ENCODE measurements at regions not wholly inside any gene's neighbourhood (a gene's known extent, or its start where the extent isn't known, plus 50 kb on each side); places are given as distances from the start of the nearest gene placed in this dataset.

GRCh38 chr2:79292239-79292957 lies 132.8 kb upstream of the REG3A start (continued):
- TF ChIP-seq CSDC2 (CRISPR knock-in tag; IDR thresholded peaks at IDR 0.05), result no peak
- no peak for TF ChIP-seq TCF4 (CRISPR knock-in tag; IDR thresholded peaks at IDR 0.05; ENCODE audit: borderline replicate concordance)
- no peak for TF ChIP-seq PPARA (CRISPR knock-in tag; IDR thresholded peaks at IDR 0.05; ENCODE audit: borderline replicate concordance)

GRCh38 chr2:79275863-79276262 lies 116.3 kb upstream of the REG3A start:
- TF ChIP-seq GLIS3 (CRISPR knock-in tag; IDR thresholded peaks at IDR 0.05), result no peak
- TF ChIP-seq, protein P1, sequence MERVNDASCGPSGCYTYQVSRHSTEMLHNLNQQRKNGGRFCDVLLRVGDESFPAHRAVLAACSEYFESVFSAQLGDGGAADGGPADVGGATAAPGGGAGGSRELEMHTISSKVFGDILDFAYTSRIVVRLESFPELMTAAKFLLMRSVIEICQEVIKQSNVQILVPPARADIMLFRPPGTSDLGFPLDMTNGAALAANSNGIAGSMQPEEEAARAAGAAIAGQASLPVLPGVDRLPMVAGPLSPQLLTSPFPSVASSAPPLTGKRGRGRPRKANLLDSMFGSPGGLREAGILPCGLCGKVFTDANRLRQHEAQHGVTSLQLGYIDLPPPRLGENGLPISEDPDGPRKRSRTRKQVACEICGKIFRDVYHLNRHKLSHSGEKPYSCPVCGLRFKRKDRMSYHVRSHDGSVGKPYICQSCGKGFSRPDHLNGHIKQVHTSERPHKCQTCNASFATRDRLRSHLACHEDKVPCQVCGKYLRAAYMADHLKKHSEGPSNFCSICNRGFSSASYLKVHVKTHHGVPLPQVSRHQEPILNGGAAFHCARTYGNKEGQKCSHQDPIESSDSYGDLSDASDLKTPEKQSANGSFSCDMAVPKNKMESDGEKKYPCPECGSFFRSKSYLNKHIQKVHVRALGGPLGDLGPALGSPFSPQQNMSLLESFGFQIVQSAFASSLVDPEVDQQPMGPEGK (CRISPR knock-in tag; IDR thresholded peaks at IDR 0.05; ENCODE audit: borderline replicate concordance), result no peak
- TF ChIP-seq PPARA (CRISPR knock-in tag; IDR thresholded peaks at IDR 0.05; ENCODE audit: borderline replicate concordance), result no peak
- TF ChIP-seq, protein P2, sequence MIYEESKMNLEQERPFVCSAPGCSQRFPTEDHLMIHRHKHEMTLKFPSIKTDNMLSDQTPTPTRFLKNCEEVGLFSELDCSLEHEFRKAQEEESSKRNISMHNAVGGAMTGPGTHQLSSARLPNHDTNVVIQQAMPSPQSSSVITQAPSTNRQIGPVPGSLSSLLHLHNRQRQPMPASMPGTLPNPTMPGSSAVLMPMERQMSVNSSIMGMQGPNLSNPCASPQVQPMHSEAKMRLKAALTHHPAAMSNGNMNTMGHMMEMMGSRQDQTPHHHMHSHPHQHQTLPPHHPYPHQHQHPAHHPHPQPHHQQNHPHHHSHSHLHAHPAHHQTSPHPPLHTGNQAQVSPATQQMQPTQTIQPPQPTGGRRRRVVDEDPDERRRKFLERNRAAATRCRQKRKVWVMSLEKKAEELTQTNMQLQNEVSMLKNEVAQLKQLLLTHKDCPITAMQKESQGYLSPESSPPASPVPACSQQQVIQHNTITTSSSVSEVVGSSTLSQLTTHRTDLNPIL (CRISPR knock-in tag; IDR thresholded peaks at IDR 0.05; ENCODE audit: low read depth), result no peak
- TF ChIP-seq OSR1 (CRISPR knock-in tag; IDR thresholded peaks at IDR 0.05), result no peak
- TF ChIP-seq TCF4 (CRISPR knock-in tag; IDR thresholded peaks at IDR 0.05; ENCODE audit: borderline replicate concordance), result no peak
- TF ChIP-seq ISL1 (CRISPR knock-in tag; IDR thresholded peaks at IDR 0.05), result no peak
- no peak for ATAC-seq

DNA sequence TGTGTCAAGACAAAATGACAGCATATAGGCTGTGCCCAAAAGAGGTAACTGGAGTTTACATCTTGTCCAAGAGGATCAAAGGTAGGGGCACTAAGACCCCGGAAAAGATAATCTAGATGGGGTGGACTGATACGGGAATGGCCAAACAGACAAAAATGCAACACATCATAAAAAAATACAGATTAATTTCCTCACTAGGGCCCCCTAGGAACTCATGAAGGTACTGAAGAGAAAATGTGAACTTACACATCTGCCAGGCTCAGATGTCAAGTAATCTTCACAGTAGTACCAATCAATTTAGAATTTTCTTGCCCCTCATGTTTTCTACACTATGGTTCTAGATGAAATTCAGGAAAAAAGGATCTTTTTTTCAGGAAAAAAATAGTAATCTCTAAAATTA lies 115.6 kb upstream of the REG3A start:
- ATAC-seq, result no peak
- TF ChIP-seq CSDC2 (CRISPR knock-in tag; IDR thresholded peaks at IDR 0.05) (no peak), ISL1 (CRISPR knock-in tag; IDR thresholded peaks at IDR 0.05) (no peak), PPARA (CRISPR knock-in tag; IDR thresholded peaks at IDR 0.05; ENCODE audit: borderline replicate concordance) (no peak), TCF4 (CRISPR knock-in tag; IDR thresholded peaks at IDR 0.05; ENCODE audit: borderline replicate concordance) (no peak), ESRRG (CRISPR knock-in tag; IDR thresholded peaks at IDR 0.05) (no peak), TOX (CRISPR knock-in tag; IDR thresholded peaks at IDR 0.05; ENCODE audit: borderline replicate concordance) (no peak), ZFP30 (CRISPR knock-in tag; IDR thresholded peaks at IDR 0.05) (no peak), OSR1 (CRISPR knock-in tag; IDR thresholded peaks at IDR 0.05) (no peak), BACH2 (CRISPR knock-in tag; IDR thresholded peaks at IDR 0.05; ENCODE audit: borderline replicate concordance) (no peak), RARB (CRISPR knock-in tag; IDR thresholded peaks at IDR 0.05) (no peak), TSHZ2 (CRISPR knock-in tag; IDR thresholded peaks at IDR 0.05) (no peak), ZFP3 (CRISPR knock-in tag; IDR thresholded peaks at IDR 0.05) (no peak), ARNTL (CRISPR knock-in tag; IDR thresholded peaks at IDR 0.05; ENCODE audit: borderline replicate concordance, low read depth) (no peak)
- TF ChIP-seq, protein P3, sequence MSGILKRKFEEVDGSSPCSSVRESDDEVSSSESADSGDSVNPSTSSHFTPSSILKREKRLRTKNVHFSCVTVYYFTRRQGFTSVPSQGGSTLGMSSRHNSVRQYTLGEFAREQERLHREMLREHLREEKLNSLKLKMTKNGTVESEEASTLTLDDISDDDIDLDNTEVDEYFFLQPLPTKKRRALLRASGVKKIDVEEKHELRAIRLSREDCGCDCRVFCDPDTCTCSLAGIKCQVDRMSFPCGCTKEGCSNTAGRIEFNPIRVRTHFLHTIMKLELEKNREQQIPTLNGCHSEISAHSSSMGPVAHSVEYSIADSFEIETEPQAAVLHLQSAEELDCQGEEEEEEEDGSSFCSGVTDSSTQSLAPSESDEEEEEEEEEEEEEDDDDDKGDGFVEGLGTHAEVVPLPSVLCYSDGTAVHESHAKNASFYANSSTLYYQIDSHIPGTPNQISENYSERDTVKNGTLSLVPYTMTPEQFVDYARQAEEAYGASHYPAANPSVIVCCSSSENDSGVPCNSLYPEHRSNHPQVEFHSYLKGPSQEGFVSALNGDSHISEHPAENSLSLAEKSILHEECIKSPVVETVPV (CRISPR knock-in tag; IDR thresholded peaks at IDR 0.05), result no peak
- TF ChIP-seq, protein P2 (CRISPR knock-in tag; IDR thresholded peaks at IDR 0.05; ENCODE audit: low read depth), result no peak

DNA sequence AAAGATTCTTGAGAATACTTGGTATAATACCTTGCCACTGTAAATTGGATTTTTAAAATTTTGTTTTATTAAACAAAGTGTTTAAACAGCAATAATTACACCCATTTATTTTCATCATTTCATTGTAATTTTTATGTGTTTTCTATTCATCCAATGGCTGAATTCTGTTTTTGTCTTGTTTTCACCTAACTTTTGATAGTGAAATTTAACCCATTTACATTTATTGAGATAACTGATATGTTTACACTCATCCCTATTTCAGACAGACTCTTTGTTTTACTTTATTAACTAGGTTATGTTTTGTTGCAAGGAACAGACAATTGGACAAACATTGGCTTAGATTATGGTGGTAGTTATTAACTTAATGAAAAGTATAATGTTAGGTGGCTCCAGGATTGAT lies 113.1 kb upstream of the REG3A start:
- TF ChIP-seq GLIS3 (CRISPR knock-in tag; IDR thresholded peaks at IDR 0.05), result no peak
- TF ChIP-seq ZNF8 (CRISPR knock-in tag; IDR thresholded peaks at IDR 0.05), result no peak
- TF ChIP-seq TCF4 (CRISPR knock-in tag; IDR thresholded peaks at IDR 0.05; ENCODE audit: borderline replicate concordance), result no peak
- TF ChIP-seq TOX (CRISPR knock-in tag; IDR thresholded peaks at IDR 0.05; ENCODE audit: borderline replicate concordance), result no peak
- TF ChIP-seq ZNF70 (CRISPR knock-in tag; IDR thresholded peaks at IDR 0.05), result no peak
- no peak for ATAC-seq
